ENCODE measurements at regions not wholly inside any gene's neighbourhood (a gene's known extent, or its start where the extent isn't known, plus 50 kb on each side); places are given as distances from the start of the nearest gene placed in this dataset.

DNA sequence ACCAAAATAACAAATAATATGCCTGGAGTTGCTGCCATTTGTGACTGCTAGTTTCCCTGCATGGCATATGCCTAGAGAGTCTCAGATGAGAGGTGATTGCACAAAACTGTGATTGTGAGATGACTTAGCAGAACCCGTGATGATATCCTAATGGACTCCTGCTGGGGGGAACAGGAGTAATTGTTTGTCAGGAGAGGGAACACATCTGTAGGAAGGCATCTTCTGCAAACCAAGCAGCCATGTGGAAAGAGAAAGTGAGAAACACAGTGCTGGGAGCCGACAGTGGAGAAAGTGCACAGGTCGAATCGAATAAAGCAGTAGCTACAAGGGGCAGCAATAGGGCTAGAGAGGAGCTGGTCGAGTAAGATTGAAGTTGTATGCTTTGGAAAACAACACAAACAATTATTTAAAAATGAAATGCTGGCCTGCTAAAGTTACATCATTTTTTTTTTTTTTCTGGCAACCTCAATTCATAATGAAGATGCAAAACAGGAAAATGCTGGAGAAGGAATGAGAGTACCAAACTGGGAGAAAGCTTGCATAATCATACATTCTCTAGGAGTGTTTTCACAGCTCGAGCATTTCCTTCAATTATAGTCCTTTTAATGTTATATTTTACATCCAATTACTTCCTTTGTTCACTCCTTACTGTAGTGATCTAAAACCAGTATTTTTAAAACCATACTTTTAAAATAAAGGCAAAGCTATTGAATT is 494.2 kb upstream of the AGTR1 start:
- no peak overlapping the region for H3K4me3 ChIP-seq (ENCODE audit: low read length)
- no peaks in the 10 kb centered on the region for H3K79me2 ChIP-seq (ENCODE audit: control insufficient read depth, low read length)
- H3K27me3 ChIP-seq (ENCODE audit: control insufficient read depth, low read length) = no peaks in the 10 kb centered on the region
- no peak overlapping the region for H3K27ac ChIP-seq (ENCODE audit: low read depth, low read length)
- no peaks in the 10 kb centered on the region; the same call in 1 of the 2 replicates for H3K9me3 ChIP-seq (ENCODE audit: control insufficient read depth, insufficient read depth, low read length)
- no peaks in the 10 kb centered on the region for H3F3A ChIP-seq (ENCODE audit: control insufficient read depth, insufficient read depth)
- TF ChIP-seq, protein P1, sequence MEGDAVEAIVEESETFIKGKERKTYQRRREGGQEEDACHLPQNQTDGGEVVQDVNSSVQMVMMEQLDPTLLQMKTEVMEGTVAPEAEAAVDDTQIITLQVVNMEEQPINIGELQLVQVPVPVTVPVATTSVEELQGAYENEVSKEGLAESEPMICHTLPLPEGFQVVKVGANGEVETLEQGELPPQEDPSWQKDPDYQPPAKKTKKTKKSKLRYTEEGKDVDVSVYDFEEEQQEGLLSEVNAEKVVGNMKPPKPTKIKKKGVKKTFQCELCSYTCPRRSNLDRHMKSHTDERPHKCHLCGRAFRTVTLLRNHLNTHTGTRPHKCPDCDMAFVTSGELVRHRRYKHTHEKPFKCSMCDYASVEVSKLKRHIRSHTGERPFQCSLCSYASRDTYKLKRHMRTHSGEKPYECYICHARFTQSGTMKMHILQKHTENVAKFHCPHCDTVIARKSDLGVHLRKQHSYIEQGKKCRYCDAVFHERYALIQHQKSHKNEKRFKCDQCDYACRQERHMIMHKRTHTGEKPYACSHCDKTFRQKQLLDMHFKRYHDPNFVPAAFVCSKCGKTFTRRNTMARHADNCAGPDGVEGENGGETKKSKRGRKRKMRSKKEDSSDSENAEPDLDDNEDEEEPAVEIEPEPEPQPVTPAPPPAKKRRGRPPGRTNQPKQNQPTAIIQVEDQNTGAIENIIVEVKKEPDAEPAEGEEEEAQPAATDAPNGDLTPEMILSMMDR (IDR thresholded peaks at IDR 0.05; ENCODE audit: low read depth, low read length, poor library complexity, severe bottlenecking) = no peak
- no peak for TF ChIP-seq EZH2phosphoT487 (IDR thresholded peaks at IDR 0.05; ENCODE audit: borderline replicate concordance, low read length)
- H3K4me2 ChIP-seq (ENCODE audit: low read length) = no peak overlapping the region
- H3K36me3 ChIP-seq (ENCODE audit: control insufficient read depth, low read length) = no peaks in the 10 kb centered on the region
- no peaks in the 10 kb centered on the region for H4K20me1 ChIP-seq (ENCODE audit: control insufficient read depth, insufficient read depth, low read depth, low read length)
- no peaks in the 10 kb centered on the region for H3K4me1 ChIP-seq (ENCODE audit: control insufficient read depth, low read length)
- H3K9me2 ChIP-seq (replicated peaks; ENCODE audit: control insufficient read depth, low read length) = no peaks in the 10 kb centered on the region

GRCh38 chr3:148204131-148204530 is 493.6 kb upstream of the AGTR1 start:
- no peaks in the 10 kb centered on the region; the same call in 1 of the 2 replicates for H3K9me3 ChIP-seq (ENCODE audit: control insufficient read depth, insufficient read depth, low read length)

DNA sequence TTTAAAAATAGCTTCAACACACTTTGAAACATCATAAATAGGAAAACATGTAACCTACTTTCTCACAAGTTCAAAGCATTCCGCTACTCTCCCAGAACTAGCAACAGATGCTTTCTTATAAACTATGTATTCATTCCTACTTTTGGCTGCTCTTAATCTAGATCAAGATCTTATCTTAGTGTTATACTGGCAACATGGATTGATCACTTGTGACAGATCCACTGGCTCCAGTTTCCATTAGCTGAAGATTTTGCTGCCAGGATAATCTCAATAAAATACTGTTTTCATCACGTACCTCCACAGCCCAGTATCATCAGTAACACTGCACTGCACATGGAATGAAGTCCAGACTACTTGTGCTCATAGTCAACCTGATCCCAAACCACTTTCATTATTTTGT is 491.7 kb upstream of the AGTR1 start:
- H3K4me3 ChIP-seq (ENCODE audit: low read length) = no peak overlapping the region
- H3K9me2 ChIP-seq (replicated peaks; ENCODE audit: control insufficient read depth, low read length) = no peaks in the 10 kb centered on the region
- no peaks in the 10 kb centered on the region; the same call in 1 of the 2 replicates for H3K9me3 ChIP-seq (ENCODE audit: control insufficient read depth, insufficient read depth, low read length)
- H3K27me3 ChIP-seq (ENCODE audit: control insufficient read depth, low read length) = no peaks in the 10 kb centered on the region
- TF ChIP-seq, protein P1 (IDR thresholded peaks at IDR 0.05; ENCODE audit: low read depth, low read length, poor library complexity, severe bottlenecking) = no peak
- TF ChIP-seq EZH2phosphoT487 (IDR thresholded peaks at IDR 0.05; ENCODE audit: borderline replicate concordance, low read length) = no peak
- H4K20me1 ChIP-seq (ENCODE audit: control insufficient read depth, insufficient read depth, low read depth, low read length) = no peaks in the 10 kb centered on the region
- H3K4me1 ChIP-seq (ENCODE audit: control insufficient read depth, low read length) = no peaks in the 10 kb centered on the region
- H3K36me3 ChIP-seq (ENCODE audit: control insufficient read depth, low read length) = no peaks in the 10 kb centered on the region
- no peaks in the 10 kb centered on the region for H3K79me2 ChIP-seq (ENCODE audit: control insufficient read depth, low read length)
- no peak overlapping the region for H3K27ac ChIP-seq (ENCODE audit: low read depth, low read length)
- no peaks in the 10 kb centered on the region for H3F3A ChIP-seq (ENCODE audit: control insufficient read depth, insufficient read depth)
- no peak overlapping the region for H3K4me2 ChIP-seq (ENCODE audit: low read length)

More at GRCh38 chr3:148204131-148204530, 493.6 kb upstream of the AGTR1 start:
- TF ChIP-seq EZH2phosphoT487 (IDR thresholded peaks at IDR 0.05; ENCODE audit: borderline replicate concordance, low read length) = no peak
- TF ChIP-seq, protein P1 (IDR thresholded peaks at IDR 0.05; ENCODE audit: low read depth, low read length, poor library complexity, severe bottlenecking) = no peak
- H3K36me3 ChIP-seq (ENCODE audit: control insufficient read depth, low read length) = no peaks in the 10 kb centered on the region
- H3K27me3 ChIP-seq (ENCODE audit: control insufficient read depth, low read length) = no peaks in the 10 kb centered on the region
- H3K9me2 ChIP-seq (replicated peaks; ENCODE audit: control insufficient read depth, low read length) = no peaks in the 10 kb centered on the region
- H3K27ac ChIP-seq (ENCODE audit: low read depth, low read length) = no peak overlapping the region
- no peak overlapping the region for H3K4me3 ChIP-seq (ENCODE audit: low read length)
- no peaks in the 10 kb centered on the region for H4K20me1 ChIP-seq (ENCODE audit: control insufficient read depth, insufficient read depth, low read depth, low read length)
- no peaks in the 10 kb centered on the region for H3K4me1 ChIP-seq (ENCODE audit: control insufficient read depth, low read length)
- H3K79me2 ChIP-seq (ENCODE audit: control insufficient read depth, low read length) = no peaks in the 10 kb centered on the region
- no peaks in the 10 kb centered on the region for H3F3A ChIP-seq (ENCODE audit: control insufficient read depth, insufficient read depth)
- H3K4me2 ChIP-seq (ENCODE audit: low read length) = no peak overlapping the region
